ENCODE measurements at regions not wholly inside any gene's neighbourhood (a gene's known extent, or its start where the extent isn't known, plus 50 kb on each side); places are given as distances from the start of the nearest gene placed in this dataset.

- TF ChIP-seq EZH2phosphoT487 (conservative IDR thresholded peaks at IDR 0.05; ENCODE audit: low read length) (no peak), CTCF (IDR thresholded peaks at IDR 0.05; ENCODE audit: insufficient read depth, low read length, poor library complexity, severe bottlenecking) (no peak)
These were observed 839.6 kb upstream of the CDH10 start for GRCh38 chr5:25484391-25484790.

Measured in SU-DHL-6 (cell line).